Fibroblast of villous mesenchyme (primary cell): ENCODE measurements at regions not wholly inside any gene's neighbourhood (a gene's known extent, or its start where the extent isn't known, plus 50 kb on each side); places are given as distances from the start of the nearest gene placed in this dataset.

ENCODE experiments used
- DNase-seq: peaks from one replicate; pipeline ENCODE4 v3.0.0-alpha.2; 2010; ENCODE audit warnings: low read depth
- H3K4me3 ChIP-seq: 2 replicates; pipeline ENCODE4 v1.5.1; 2011; ENCODE audit warnings: low read depth, mild to moderate bottlenecking, low read length
- CTCF ChIP-seq: IDR thresholded peaks from 2 replicates; pipeline ENCODE4 v1.5.1; 2012; ENCODE audit warnings: low read depth, mild to moderate bottlenecking, low read length; ENCODE audit not compliant: insufficient read depth

GRCh38 chr7:18363751-18364380 lies 131.7 kb upstream of the HDAC9 start:
- DNase-seq, result no peak
- no peak overlapping the region for H3K4me3 ChIP-seq
- TF ChIP-seq CTCF, result no peak

GRCh38 chr7:18364396-18364795 lies 131.2 kb upstream of the HDAC9 start:
- no peak overlapping the region for H3K4me3 ChIP-seq
- no peak for TF ChIP-seq CTCF
- no peak for DNase-seq

- H3K4me3 ChIP-seq, result no peak overlapping the region
- DNase-seq, result no peak
- TF ChIP-seq CTCF, result no peak
Observed at GRCh38 chr7:18366394-18366793, 129.2 kb upstream of the HDAC9 start.

GRCh38 chr7:18369011-18369410 lies 126.5 kb upstream of the HDAC9 start:
- no peak for DNase-seq

GRCh38 chr7:18370633-18371032 lies 124.9 kb upstream of the HDAC9 start:
- DNase-seq, result no peak
- TF ChIP-seq CTCF, result no peak
- H3K4me3 ChIP-seq, result no peak overlapping the region

More at GRCh38 chr7:18369011-18369410, 126.5 kb upstream of the HDAC9 start:
- no peak for TF ChIP-seq CTCF
- H3K4me3 ChIP-seq, result no peak overlapping the region

- no peak for TF ChIP-seq CTCF
- no peak for DNase-seq
- H3K4me3 ChIP-seq, result no peak overlapping the region
Observed at GRCh38 chr7:18378989-18379605, 116.5 kb upstream of the HDAC9 start.
